ENCODE measurements at regions not wholly inside any gene's neighbourhood (a gene's known extent, or its start where the extent isn't known, plus 50 kb on each side); places are given as distances from the start of the nearest gene placed in this dataset.

GRCh38 chr5:108543486-108543885, 161.6 kb upstream of the FBXL17 start:
- TF ChIP-seq CTCF (IDR thresholded peaks at IDR 0.05 in 2 of 3, conservative IDR thresholded peaks at IDR 0.05 in 1 of 3; ENCODE audit: borderline replicate concordance in 1 of 3, insufficient read depth in 1 of 3, low read depth in 2 of 3, low read length in 2 of 3): no peak
- TF ChIP-seq CEBPB (IDR thresholded peaks at IDR 0.05; ENCODE audit: low read depth): no peak
- TF ChIP-seq REST (IDR thresholded peaks at IDR 0.05; ENCODE audit: low read depth): no peak
- TF ChIP-seq RAD21 (IDR thresholded peaks at IDR 0.05; ENCODE audit: low read depth): no peak
- TF ChIP-seq JUND (IDR thresholded peaks at IDR 0.05): no peak
